ENCODE measurements at regions not wholly inside any gene's neighbourhood (a gene's known extent, or its start where the extent isn't known, plus 50 kb on each side); places are given as distances from the start of the nearest gene placed in this dataset.

GRCh38 chr11:28699701-28700100, 591.5 kb downstream of the METTL15 start:
- FAIRE-seq = no peak
- TF ChIP-seq CTCF (IDR thresholded peaks at IDR 0.05; ENCODE audit: insufficient read depth, missing control alignments) = no peak
- DNase-seq (ENCODE audit: insufficient read length, low spot score) = no peak

- TF ChIP-seq CTCF (IDR thresholded peaks at IDR 0.05; ENCODE audit: insufficient read depth, missing control alignments) = peak; percentile 87
- no peak for DNase-seq (ENCODE audit: insufficient read length, low spot score)
- no peak for FAIRE-seq
These were observed 590.0 kb downstream of the METTL15 start for GRCh38 chr11:28697920-28698827.

- FAIRE-seq (no peak), DNase-seq (ENCODE audit: insufficient read length, low spot score) (no peak)
- TF ChIP-seq CTCF (IDR thresholded peaks at IDR 0.05; ENCODE audit: insufficient read depth, missing control alignments) = no peak
These were observed 588.4 kb downstream of the METTL15 start for GRCh38 chr11:28696591-28696990.

GRCh38 chr11:28690746-28691145, 582.6 kb downstream of the METTL15 start:
- no peak for TF ChIP-seq CTCF (IDR thresholded peaks at IDR 0.05; ENCODE audit: insufficient read depth, missing control alignments)
- FAIRE-seq (no peak), DNase-seq (ENCODE audit: insufficient read length, low spot score) (no peak)

- DNase-seq (ENCODE audit: insufficient read length, low spot score) (no peak), FAIRE-seq (no peak)
- no peak for TF ChIP-seq CTCF (IDR thresholded peaks at IDR 0.05; ENCODE audit: insufficient read depth, missing control alignments)
These were observed 575.9 kb downstream of the METTL15 start for GRCh38 chr11:28684011-28684586.

GRCh38 chr11:28679795-28680468, 571.7 kb downstream of the METTL15 start:
- FAIRE-seq (no peak), DNase-seq (ENCODE audit: insufficient read length, low spot score) (no peak)
- TF ChIP-seq CTCF (IDR thresholded peaks at IDR 0.05; ENCODE audit: insufficient read depth, missing control alignments) = no peak

Data from D721Med (cell line).